ENCODE measurements at regions not wholly inside any gene's neighbourhood (a gene's known extent, or its start where the extent isn't known, plus 50 kb on each side); places are given as distances from the start of the nearest gene placed in this dataset.

DNA sequence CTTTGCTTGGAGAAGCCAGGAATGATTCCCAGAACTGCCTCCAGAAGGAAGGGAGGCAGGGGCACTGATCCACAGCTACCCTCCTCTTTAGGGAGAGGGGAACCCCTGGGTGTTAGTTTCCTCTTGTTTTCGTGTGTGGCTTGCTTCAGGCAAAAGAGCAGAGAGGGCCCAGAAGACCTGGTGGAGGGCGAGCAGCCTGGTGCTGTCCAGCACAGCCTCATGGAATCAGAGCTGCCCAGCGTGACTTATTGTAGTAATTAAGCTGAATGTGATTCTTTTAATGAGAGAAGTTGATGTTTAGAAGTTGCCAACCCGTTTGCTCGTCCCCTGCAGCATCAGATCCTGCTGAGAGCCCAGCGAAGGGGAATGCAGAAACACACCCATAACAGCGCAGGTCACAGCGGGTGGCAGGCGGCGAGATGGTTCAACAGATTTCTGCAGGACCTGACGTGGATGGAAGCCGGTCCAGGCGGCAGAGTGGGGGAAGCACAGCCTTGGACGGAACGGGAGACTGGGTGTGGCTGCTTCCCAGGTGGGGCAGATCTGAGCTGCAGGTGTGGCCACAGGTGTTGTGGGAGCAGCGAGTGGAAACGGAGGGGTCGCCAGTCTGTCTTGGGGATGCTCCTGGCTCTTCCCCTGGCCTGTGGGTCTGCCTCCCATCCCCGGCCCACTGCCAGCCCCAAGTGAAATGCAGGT is 53.7 kb upstream of the SHH start:
- TF ChIP-seq CTCF (IDR thresholded peaks at IDR 0.05; ENCODE audit: insufficient read depth, low read length, poor library complexity, severe bottlenecking) (no peak), EZH2phosphoT487 (conservative IDR thresholded peaks at IDR 0.05; ENCODE audit: low read length) (no peak)
